ENCODE measurements at regions not wholly inside any gene's neighbourhood (a gene's known extent, or its start where the extent isn't known, plus 50 kb on each side); places are given as distances from the start of the nearest gene placed in this dataset.

- no peak for TF ChIP-seq POLR2A (IDR thresholded peaks at IDR 0.05)
- TF ChIP-seq, protein P1, sequence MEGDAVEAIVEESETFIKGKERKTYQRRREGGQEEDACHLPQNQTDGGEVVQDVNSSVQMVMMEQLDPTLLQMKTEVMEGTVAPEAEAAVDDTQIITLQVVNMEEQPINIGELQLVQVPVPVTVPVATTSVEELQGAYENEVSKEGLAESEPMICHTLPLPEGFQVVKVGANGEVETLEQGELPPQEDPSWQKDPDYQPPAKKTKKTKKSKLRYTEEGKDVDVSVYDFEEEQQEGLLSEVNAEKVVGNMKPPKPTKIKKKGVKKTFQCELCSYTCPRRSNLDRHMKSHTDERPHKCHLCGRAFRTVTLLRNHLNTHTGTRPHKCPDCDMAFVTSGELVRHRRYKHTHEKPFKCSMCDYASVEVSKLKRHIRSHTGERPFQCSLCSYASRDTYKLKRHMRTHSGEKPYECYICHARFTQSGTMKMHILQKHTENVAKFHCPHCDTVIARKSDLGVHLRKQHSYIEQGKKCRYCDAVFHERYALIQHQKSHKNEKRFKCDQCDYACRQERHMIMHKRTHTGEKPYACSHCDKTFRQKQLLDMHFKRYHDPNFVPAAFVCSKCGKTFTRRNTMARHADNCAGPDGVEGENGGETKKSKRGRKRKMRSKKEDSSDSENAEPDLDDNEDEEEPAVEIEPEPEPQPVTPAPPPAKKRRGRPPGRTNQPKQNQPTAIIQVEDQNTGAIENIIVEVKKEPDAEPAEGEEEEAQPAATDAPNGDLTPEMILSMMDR (IDR thresholded peaks at IDR 0.05), result no peak
Measured at GRCh38 chr3:82883072-82883471, 1121.6 kb upstream of the GBE1 start.

Data from upper lobe of left lung (tissue), 4 donors.